Mammary epithelial cell (primary cell): ENCODE measurements at regions not wholly inside any gene's neighbourhood (a gene's known extent, or its start where the extent isn't known, plus 50 kb on each side); places are given as distances from the start of the nearest gene placed in this dataset.

Experiments
- CTCF ChIP-seq, 2 donors: IDR thresholded peaks in 1 of 2; conservative IDR thresholded peaks in 1 of 2; 2 replicates each; pipeline ENCODE4 v1.5.1; 2011 to 2012; ENCODE audit warnings: inconsistent platforms in 2 of 2, low read length in 2 of 2, mild to moderate bottlenecking in 2 of 2, control low read depth in 1 of 2, low read depth in 1 of 2; ENCODE audit not compliant: insufficient read depth in 1 of 2; ENCODE audit errors: extremely low read depth in 1 of 2
- EZH2 ChIP-seq: IDR thresholded peaks from 2 replicates; pipeline ENCODE4 v1.6.1; 2012; ENCODE audit warnings: low read length, inconsistent platforms, borderline replicate concordance

- TF ChIP-seq CTCF (conservative IDR thresholded peaks at IDR 0.05 in 1 of 2, IDR thresholded peaks at IDR 0.05 in 1 of 2; ENCODE audit: extremely low read depth in 1 of 2, insufficient read depth in 1 of 2, low read depth in 1 of 2, low read length in 2 of 2) = no peak
- TF ChIP-seq EZH2 = no peak
Observed at GRCh38 chr4:22932326-22932725, 239.6 kb downstream of the GBA3 start.
